Renal cortex interstitium (tissue), 11 donors: ENCODE measurements at regions not wholly inside any gene's neighbourhood (a gene's known extent, or its start where the extent isn't known, plus 50 kb on each side); places are given as distances from the start of the nearest gene placed in this dataset.
"Not testable (repeated sequence)": the region's sequence is repeated elsewhere in the genome, so short reads cannot be mapped to it uniquely, and the experiment has no call there.

ENCODE experiments used
- DNase-seq, 11 donors: peaks; one replicate each; pipeline ENCODE4 v3.0.0-alpha.2; 2013; ENCODE audit warnings: low read depth in 9 of 11, low spot score in 4 of 11; ENCODE audit errors: extremely low read depth in 1 of 11

GRCh38 chr5:53389093-53389492 lies 91.3 kb upstream of the FST start:
- no peak for DNase-seq

GRCh38 chr5:53392073-53392472 lies 88.4 kb upstream of the FST start:
- DNase-seq, result no peak

DNA sequence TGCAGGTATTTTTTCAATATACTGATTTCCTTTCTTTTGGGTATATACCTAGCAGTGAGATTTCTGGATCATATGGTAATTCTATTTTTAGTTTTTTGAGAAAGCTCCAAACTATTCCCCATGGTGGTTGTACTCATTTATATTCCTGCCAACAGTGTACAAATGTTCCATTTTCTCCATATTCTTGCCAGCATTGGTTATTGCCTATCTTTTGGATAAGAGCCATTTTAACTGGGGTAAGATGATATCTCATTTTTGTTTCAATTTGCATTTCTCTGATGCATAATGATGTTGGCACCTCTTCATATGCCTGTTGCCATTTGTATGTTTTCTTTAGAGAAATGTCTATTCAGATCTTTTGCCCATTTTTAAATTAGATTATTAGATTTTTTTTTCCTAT lies 85.6 kb upstream of the FST start:
- DNase-seq, result no peak

DNA sequence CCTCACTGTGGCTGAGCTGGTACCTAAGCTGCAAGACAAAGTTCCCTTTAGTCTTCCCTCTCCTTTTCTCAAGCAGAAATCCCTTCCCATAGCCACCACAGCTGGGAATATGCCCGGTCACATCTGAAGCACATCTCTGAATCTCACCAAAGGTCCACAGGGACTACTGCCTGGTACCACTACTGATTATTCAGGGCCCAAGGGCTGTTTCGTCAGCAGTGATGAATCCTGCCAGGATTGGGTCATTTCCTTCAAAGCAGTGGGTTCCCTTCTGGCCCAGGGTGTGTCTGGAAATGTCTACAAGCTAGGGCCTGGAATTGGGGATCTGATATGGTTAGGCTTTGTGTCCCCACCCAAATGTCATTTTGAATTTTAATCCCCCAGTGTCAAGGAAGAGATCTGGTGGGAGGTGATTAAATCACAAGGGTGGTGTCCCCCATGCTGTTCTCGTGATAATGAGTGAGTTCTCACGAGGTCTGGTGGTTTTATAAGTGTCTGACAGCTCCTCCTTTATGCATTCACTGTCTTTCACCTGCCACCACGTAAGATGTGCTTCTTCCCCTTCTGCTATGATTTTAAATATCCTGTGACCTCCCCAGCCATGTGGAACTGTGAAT lies 83.2 kb upstream of the FST start:
- no peak for DNase-seq

DNA sequence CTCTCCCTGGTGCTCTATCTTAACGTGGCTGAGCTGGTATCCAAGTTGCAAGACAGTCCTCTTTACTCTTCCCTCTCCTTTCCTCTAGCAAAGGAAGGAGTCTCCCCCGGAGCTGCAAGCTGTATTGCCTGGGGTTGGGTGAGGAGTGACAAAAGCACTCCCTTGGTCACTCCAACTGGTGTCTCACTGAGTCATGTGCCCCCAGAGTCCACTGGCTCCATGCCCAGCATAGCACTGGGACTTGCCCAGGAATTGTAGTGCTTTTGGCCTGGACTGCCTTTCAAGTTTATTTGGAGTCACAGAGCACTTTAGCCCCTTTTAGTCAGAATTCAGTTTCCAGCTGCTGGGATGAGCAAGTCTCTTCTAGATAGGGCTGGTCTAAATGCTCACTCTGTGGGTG lies 82.6 kb upstream of the FST start:
- DNase-seq, result no peak

GRCh38 chr5:53399926-53400697 lies 80.3 kb upstream of the FST start:
- no peak for DNase-seq

DNA sequence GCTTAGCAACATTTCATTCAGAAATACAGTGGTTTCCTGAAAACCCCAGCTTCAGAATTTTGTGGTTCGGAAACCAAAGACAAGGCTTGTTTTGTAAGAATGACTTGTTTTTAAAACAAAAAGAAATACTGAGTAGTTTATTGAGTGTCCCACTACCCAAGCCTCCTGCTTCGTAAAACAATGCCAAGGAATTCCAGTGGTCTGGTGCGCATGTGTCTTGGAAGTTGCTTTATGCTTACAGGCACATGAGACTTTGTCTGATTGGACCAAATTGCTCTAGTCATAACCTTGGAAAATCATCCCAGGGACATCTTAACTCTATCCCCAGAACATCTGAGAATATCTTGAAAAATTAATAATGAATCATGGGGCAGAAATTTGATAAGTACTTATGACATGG lies 77.1 kb upstream of the FST start:
- no peak for DNase-seq

- DNase-seq, result no peak
These were observed 76.7 kb upstream of the FST start for GRCh38 chr5:53403758-53404157.

DNA sequence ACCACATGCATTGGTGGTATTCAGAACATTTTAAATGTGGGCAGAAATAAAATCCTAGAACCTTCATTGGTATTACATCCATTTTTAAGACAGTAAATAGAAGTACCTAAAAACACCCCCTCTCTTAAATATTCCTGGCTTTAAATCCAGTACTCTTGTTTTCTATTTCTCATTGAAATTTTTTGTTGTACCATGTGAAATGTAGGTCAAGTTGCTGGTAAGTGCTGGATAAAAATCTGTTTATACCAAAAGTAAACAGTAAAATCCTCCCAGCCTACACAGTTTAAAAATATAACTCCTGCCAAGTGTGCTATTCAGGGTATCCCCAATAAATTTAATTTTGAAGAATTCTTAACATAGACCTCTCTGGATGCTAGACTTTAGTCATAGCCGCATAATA lies 75.0 kb upstream of the FST start:
- no peak for DNase-seq

- DNase-seq, result no peak
These were observed 73.7 kb upstream of the FST start for GRCh38 chr5:53406630-53407316.

DNA sequence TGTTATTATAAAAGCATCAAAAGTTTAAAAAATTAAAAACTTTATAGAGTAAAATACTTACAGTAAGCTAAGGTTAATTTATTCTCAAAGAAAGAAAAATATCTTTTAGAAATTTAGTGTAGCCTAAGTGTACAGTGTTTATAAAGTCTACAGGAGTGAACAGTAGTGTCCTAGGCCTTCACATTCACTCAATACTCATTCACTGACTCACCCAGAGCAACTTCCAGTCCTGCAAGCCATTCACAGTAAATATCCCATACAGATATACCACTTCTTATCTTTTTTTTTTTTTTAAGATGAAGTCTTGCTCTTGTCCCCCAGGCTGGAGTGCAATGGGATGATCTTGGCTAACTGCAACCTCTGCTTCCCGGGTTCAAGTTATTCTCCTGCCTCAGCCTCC lies 73.1 kb upstream of the FST start:
- no peak for DNase-seq

DNA sequence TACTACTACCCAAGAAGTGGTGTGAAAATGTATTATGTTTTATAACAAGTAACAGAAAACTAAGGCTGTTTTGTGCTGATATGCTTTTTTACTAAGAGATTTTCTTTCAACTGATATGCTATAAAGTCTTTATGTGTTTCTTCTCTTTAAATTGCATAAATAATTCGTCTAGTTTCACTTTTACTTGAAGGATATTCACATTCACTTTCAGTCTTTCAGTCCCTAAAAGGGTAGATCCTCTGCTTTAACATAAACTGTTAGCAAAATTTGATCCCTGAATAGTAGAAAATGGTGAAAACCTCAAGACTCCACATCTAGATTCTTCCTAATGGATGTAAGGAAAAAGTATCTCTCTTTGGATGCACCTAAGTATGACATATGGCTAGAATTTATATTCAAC lies 69.0 kb upstream of the FST start:
- no peak for DNase-seq

DNA sequence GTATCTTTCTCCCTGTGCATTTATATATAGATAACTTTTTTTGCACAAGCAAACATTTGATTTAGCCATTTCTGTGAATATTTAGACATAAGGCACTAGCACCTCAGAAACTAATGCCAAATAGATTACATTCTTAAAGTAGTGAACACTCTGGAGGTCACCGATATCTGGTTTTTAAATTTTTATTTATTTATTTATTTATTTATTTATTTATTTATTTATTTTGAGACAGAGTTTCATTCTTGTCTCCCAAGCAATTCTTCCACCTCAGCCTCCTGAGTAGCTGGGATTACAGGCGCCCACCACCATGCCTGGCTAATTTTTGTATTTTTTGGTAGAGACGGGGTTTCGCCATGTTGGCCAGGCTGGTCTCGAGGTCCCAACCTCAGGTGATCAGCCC lies 67.9 kb upstream of the FST start:
- DNase-seq, result not testable (repeated sequence)

- DNase-seq, result no peak
These were observed 64.2 kb upstream of the FST start for GRCh38 chr5:53416144-53416738.

- no peak for DNase-seq
These were observed 62.0 kb upstream of the FST start for GRCh38 chr5:53418409-53418808.

DNA sequence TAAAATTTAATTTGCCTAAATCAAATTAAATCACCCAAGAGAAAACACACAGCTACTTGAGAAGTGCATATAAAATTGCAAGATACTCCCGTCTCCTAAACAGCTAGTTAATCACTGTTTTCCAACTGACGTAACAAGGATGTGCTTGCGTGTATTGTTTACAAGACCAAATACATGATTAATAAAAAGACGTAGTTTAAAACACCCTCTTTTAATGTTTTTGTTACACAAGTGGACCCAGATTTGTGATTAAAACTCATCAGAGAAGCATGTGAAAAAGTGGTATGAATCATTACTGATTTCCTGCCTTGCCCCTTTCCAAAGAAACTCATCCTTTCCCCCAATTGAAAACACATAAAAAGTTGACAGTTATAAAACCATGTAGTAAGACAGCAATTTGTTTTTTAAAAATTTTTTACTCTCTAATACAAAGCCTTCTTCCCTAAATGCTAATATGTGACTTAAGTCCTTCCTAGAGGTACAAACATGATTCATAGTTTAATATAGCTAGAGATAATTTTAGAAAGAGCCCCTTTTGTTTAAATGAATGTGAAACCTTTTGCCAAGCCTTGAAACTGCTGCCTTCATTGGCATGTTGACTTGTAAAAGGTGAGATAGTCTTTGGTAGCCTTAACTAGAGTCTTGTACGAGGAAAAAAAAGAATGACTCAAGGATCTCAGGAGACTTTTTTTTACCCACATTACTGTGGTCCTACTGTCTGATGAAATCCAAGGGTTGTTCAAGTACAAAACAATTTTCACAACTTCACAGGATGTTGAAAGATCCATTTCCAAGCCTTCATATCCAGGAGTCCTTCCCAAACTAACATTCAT lies 61.4 kb upstream of the FST start:
- DNase-seq, result no peak

- DNase-seq, result no peak
These were observed 57.9 kb upstream of the FST start for GRCh38 chr5:53422539-53422938.

- no peak for DNase-seq
These were observed 56.7 kb upstream of the FST start for GRCh38 chr5:53423724-53424123.
